Gastrocnemius medialis (tissue), 4 donors: ENCODE measurements at regions not wholly inside any gene's neighbourhood (a gene's known extent, or its start where the extent isn't known, plus 50 kb on each side); places are given as distances from the start of the nearest gene placed in this dataset.
A peak's percentile ranks its signal among the peaks of the same experiment; 100 is the strongest.

ENCODE experiments used
- ATAC-seq, 2 donors: fragments of 150-250 bp; one replicate each; pipeline ENCODE4 v1.9.1; 2016
- DNase-seq, 2 donors: peaks; one replicate each; pipeline ENCODE4 v3.0.0-alpha.2; 2019
- H3K27ac ChIP-seq, 4 donors: fragments of 200-600 bp; sonication (generic); 1 replicate in 1 of 4; 2 replicates in 3 of 4; pipeline ENCODE4 v1.5.1; 2016 to 2018; ENCODE audit warnings: mild to moderate bottlenecking in 2 of 4, moderate library complexity in 1 of 4
- H3K27me3 ChIP-seq, 3 donors: fragments of 200-600 bp; sonication (generic) in 2 of 3; 1 replicate in 1 of 3; 2 replicates in 2 of 3; pipeline versions ENCODE4 v1.5.1 to v1.6.0; 2016 to 2019; ENCODE audit warnings: mild to moderate bottlenecking in 1 of 3, moderate library complexity in 1 of 3
- H3K36me3 ChIP-seq, 2 donors: fragments of 200-600 bp; sonication (generic) in 1 of 2; one replicate each; pipeline ENCODE4 v1.5.1; 2017 to 2018
- H3K4me1 ChIP-seq, 2 donors: fragments of 200-600 bp; sonication (generic) in 1 of 2; one replicate each; pipeline ENCODE4 v1.5.1; 2016 to 2017; ENCODE audit warnings: mild to moderate bottlenecking in 2 of 2
- H3K4me3 ChIP-seq, 4 donors: fragments of 200-600 bp; sonication (generic) in 3 of 4; 1 replicate in 1 of 4; 2 replicates in 3 of 4; pipeline ENCODE4 v1.5.1; 2016 to 2019; ENCODE audit warnings: mild to moderate bottlenecking in 2 of 4
- H3K9me3 ChIP-seq, 3 donors: fragments of 200-600 bp; sonication (generic) in 2 of 3; 1 replicate in 1 of 3; 2 replicates in 2 of 3; pipeline ENCODE4 v1.5.1; 2016 to 2019
- POLR2A ChIP-seq, 2 donors: fragments of 450-650 bp; IDR thresholded peaks; one replicate each; pipeline ENCODE4 v1.6.1; 2017; ENCODE audit warnings: antibody characterized with exemption in 2 of 2, mild to moderate bottlenecking in 2 of 2, moderate library complexity in 2 of 2
- in situ Hi-C, 4 donors: fragments of 200-750 bp; cut with MboI; loops; one replicate each; pipeline versions ENCODE4 v1.15.0 to v1.8.0; 2017; ENCODE audit warnings: low sequenced_read_pairs in 4 of 4
- intact Hi-C: fragments of 100-400 bp; cut with DNase I; formaldehyde crosslinking; loops from one replicate; pipeline ENCODE4 v1.15.1; 2023; ENCODE audit warnings: low total_unique reads
- TF ChIP-seq, protein P1 (sequence below), 5 experiments: fragments of 450-650 bp in 3 of 5; fragments of 200-600 bp in 2 of 5; sonication (generic) in 2 of 5; IDR thresholded peaks in 4 of 5; conservative IDR thresholded peaks in 1 of 5; 1 replicate in 4 of 5; 2 replicates in 1 of 5; pipeline ENCODE4 v1.5.1; 2016 to 2019; ENCODE audit warnings: antibody characterized with exemption in 5 of 5, mild to moderate bottlenecking in 3 of 5, moderate library complexity in 3 of 5

DNA sequence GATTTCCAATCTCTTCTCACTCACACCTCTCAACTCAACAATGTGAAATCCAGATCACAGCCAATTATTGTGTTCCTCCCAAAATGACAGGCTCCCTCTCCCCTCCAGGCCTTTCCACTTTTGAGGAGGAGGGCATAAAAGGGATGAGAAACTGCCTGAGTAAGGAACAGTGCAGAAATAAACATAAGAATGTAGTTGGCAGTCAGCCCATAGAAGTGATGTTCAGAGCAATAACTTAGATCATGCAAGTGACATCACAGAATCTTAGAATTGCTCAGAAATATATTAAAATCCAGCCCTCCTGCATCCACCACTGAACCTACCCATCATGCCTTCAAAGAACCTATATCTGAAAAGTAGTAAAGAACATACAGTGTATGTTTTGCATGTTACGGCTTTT lies 299.4 kb upstream of the GADL1 start:
- in situ Hi-C loops: no loop called here
- ATAC-seq: no peak
- intact Hi-C loops: no loop called here
- H3K9me3 ChIP-seq: no peaks in the 10 kb centered on the region
- H3K36me3 ChIP-seq: no peaks in the 10 kb centered on the region
- no peaks in the 10 kb centered on the region for H3K27me3 ChIP-seq
- DNase-seq: no peak
- no peak for TF ChIP-seq POLR2A (IDR thresholded peaks at IDR 0.05)
- TF ChIP-seq, protein P1, sequence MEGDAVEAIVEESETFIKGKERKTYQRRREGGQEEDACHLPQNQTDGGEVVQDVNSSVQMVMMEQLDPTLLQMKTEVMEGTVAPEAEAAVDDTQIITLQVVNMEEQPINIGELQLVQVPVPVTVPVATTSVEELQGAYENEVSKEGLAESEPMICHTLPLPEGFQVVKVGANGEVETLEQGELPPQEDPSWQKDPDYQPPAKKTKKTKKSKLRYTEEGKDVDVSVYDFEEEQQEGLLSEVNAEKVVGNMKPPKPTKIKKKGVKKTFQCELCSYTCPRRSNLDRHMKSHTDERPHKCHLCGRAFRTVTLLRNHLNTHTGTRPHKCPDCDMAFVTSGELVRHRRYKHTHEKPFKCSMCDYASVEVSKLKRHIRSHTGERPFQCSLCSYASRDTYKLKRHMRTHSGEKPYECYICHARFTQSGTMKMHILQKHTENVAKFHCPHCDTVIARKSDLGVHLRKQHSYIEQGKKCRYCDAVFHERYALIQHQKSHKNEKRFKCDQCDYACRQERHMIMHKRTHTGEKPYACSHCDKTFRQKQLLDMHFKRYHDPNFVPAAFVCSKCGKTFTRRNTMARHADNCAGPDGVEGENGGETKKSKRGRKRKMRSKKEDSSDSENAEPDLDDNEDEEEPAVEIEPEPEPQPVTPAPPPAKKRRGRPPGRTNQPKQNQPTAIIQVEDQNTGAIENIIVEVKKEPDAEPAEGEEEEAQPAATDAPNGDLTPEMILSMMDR (IDR thresholded peaks at IDR 0.05 in 4 of 5, conservative IDR thresholded peaks at IDR 0.05 in 1 of 5): no peak
- no peak overlapping the region for H3K4me3 ChIP-seq
- H3K4me1 ChIP-seq: no peaks in the 10 kb centered on the region
- no peak overlapping the region for H3K27ac ChIP-seq

DNA sequence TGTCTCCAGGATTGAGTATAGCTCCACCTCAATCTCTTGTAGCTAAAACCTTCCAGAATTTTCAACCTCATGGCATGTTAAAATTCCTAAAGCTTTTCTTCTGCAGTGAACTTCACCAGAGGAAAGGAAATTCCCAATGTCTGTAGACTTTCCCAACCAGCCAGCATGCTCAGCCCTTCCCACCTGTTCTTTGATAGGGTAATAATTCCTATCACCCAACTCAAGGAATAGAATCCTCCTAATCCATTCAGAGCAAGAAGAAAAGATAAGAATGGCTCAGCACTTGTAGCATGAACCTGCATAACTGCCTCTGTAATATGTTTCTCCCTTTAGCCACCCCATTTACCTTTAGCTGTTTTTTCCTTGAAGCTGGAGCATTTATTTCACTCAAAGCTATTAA lies 301.8 kb upstream of the GADL1 start:
- Histone ChIP-seq H3K36me3 (no peaks in the 10 kb centered on the region), H3K27me3 (no peaks in the 10 kb centered on the region), H3K9me3 (no peaks in the 10 kb centered on the region), H3K27ac (no peak overlapping the region), H3K4me3 (no peak overlapping the region), H3K4me1 (no peaks in the 10 kb centered on the region)
- DNase-seq: no peak
- no peak for TF ChIP-seq POLR2A (IDR thresholded peaks at IDR 0.05)
- TF ChIP-seq, protein P1 (IDR thresholded peaks at IDR 0.05 in 4 of 5, conservative IDR thresholded peaks at IDR 0.05 in 1 of 5): no peak
- no peak for ATAC-seq
- in situ Hi-C loops (no loop called here), intact Hi-C loops (no loop called here)

DNA sequence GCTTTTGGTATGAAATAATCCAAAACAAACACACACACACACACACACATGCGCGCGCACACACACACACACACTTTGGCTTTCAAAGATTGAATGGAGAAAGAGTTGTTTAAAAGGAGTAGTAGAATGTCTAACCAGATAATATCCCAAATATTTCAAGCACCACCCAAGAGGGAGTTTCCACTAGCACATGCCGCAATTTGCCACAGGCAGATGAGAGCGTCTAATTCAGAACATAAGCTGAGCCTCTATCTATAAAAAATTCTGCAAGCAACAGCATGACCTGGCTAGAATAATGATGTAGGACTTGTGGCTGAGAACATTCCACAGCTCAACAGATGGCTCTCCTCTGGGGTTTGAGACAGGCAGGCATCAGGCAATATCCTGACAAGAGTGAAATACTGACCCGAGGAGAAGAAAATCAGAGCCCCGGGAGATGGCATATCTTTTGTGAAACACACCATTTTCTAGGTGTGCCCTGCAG lies 302.5 kb upstream of the GADL1 start:
- in situ Hi-C loops: no loop called here
- ATAC-seq (peak; percentile 50 to 75), DNase-seq (peak in 1 of 2 donors; percentile 27)
- no peak for TF ChIP-seq POLR2A (IDR thresholded peaks at IDR 0.05)
- TF ChIP-seq, protein P1 (IDR thresholded peaks at IDR 0.05 in 4 of 5, conservative IDR thresholded peaks at IDR 0.05 in 1 of 5): no peak
- Histone ChIP-seq H3K4me1 (no peaks in the 10 kb centered on the region), H3K36me3 (no peaks in the 10 kb centered on the region), H3K4me3 (no peak overlapping the region), H3K9me3 (no peaks in the 10 kb centered on the region), H3K27me3 (no peaks in the 10 kb centered on the region), H3K27ac (no peak overlapping the region)
- intact Hi-C loops: no loop called here

DNA sequence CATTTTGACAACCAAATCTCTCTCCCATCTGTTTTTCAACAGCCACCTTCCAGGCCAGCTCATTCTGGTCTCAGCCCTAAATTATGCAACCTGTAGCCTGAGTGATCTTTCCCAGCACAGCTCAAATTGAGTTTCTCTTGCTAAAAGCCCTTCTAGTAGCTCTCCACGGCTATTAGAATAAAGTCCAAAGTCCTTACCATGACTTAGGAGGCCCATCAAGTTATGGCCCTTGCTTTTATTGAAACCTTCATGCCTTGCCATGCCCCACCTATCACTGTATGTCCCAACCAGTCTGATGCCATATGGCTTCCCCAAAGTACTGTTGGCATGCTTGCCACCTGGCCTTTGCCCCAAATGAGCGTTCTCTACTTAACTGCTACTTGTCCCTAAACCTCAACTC lies 303.5 kb upstream of the GADL1 start:
- ATAC-seq (peak in 1 of 2 donors; percentile 46), DNase-seq (no peak)
- H3K27ac ChIP-seq: no peak overlapping the region
- in situ Hi-C loops: no loop called here
- no peak for TF ChIP-seq POLR2A (IDR thresholded peaks at IDR 0.05)
- TF ChIP-seq, protein P1 (IDR thresholded peaks at IDR 0.05 in 4 of 5, conservative IDR thresholded peaks at IDR 0.05 in 1 of 5): no peak
- H3K36me3 ChIP-seq: no peaks in the 10 kb centered on the region
- H3K27me3 ChIP-seq: no peaks in the 10 kb centered on the region
- H3K4me1 ChIP-seq: no peaks in the 10 kb centered on the region
- H3K4me3 ChIP-seq: no peak overlapping the region
- intact Hi-C loops: no loop called here
- no peaks in the 10 kb centered on the region for H3K9me3 ChIP-seq

DNA sequence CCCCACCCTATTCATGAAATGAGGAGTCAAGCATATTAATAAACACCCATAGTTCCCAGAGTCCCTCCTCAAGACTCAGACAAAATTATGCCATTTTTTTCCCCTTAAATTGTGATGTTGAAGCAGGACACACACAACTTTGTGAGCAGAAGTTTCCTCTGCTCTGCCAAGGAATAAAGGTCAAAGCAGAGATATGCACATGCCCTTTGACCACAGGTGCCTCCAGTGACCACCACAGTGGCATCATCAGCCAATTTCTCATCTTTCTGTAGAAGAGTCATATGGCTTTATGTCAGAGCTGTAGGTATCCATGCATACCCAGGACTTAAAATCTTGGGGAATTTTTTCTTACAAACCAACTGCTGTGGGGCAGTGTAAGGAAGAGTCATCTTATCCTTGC lies 304.4 kb upstream of the GADL1 start:
- Histone ChIP-seq H3K36me3 (no peaks in the 10 kb centered on the region), H3K9me3 (no peaks in the 10 kb centered on the region), H3K27ac (no peak overlapping the region), H3K27me3 (no peaks in the 10 kb centered on the region), H3K4me1 (no peaks in the 10 kb centered on the region), H3K4me3 (no peak overlapping the region)
- TF ChIP-seq, protein P1 (IDR thresholded peaks at IDR 0.05 in 4 of 5, conservative IDR thresholded peaks at IDR 0.05 in 1 of 5): no peak
- TF ChIP-seq POLR2A (IDR thresholded peaks at IDR 0.05): no peak
- intact Hi-C loops (no loop called here), in situ Hi-C loops (no loop called here)
- ATAC-seq (no peak), DNase-seq (no peak)
